Nephron progenitor cell (in vitro differentiated cells): ENCODE measurements at regions not wholly inside any gene's neighbourhood (a gene's known extent, or its start where the extent isn't known, plus 50 kb on each side); places are given as distances from the start of the nearest gene placed in this dataset.

ENCODE experiments used
- DNase-seq: peaks from one replicate; pipeline ENCODE4 v3.0.0; 2021
- H3K27ac Mint-ChIP-seq: 2 replicates; pipeline ENCODE4 v1.8.0; 2021; ENCODE audit warnings: mild to moderate bottlenecking, moderate library complexity, mixed read lengths
- H3K27me3 Mint-ChIP-seq: 2 replicates; pipeline ENCODE4 v1.8.0; 2021; ENCODE audit warnings: mild to moderate bottlenecking, low read depth, mixed read lengths; ENCODE audit not compliant: poor library complexity
- H3K36me3 Mint-ChIP-seq: 2 replicates; pipeline ENCODE4 v1.8.0; 2021; ENCODE audit warnings: low read depth, mixed read lengths
- H3K4me1 Mint-ChIP-seq: 2 replicates; pipeline ENCODE4 v1.8.0; 2021; ENCODE audit warnings: mixed read lengths
- H3K4me3 Mint-ChIP-seq: 2 replicates; pipeline ENCODE4 v1.8.0; 2021; ENCODE audit warnings: mild to moderate bottlenecking, moderate library complexity, mixed read lengths
- H3K9me3 Mint-ChIP-seq: 2 replicates; pipeline ENCODE4 v1.8.0; 2021; ENCODE audit warnings: mild to moderate bottlenecking, moderate library complexity, mixed read lengths
- CTCF ChIP-seq: fragments of 200-600 bp; sonication (generic); IDR thresholded peaks from 2 replicates; pipeline ENCODE4 v1.5.0; 2021; ENCODE audit warnings: antibody characterized with exemption

- no peak overlapping the region for H3K27ac Mint-ChIP-seq
- no peaks in the 10 kb centered on the region for H3K27me3 Mint-ChIP-seq
- peaks cover 20% of the 10 kb centered on the region for H3K9me3 Mint-ChIP-seq
- DNase-seq, result no peak
- no peak overlapping the region for H3K4me3 Mint-ChIP-seq
- H3K36me3 Mint-ChIP-seq, result no peaks in the 10 kb centered on the region
- H3K4me1 Mint-ChIP-seq, result no peaks in the 10 kb centered on the region
- TF ChIP-seq CTCF, result no peak
Observed at GRCh38 chr3:75129101-75129500, 514.6 kb upstream of the CNTN3 start.

- Mint-ChIP-seq H3K4me3 (no peak overlapping the region), H3K9me3 (peaks cover 21% of the 10 kb centered on the region), H3K36me3 (no peaks in the 10 kb centered on the region), H3K27me3 (no peaks in the 10 kb centered on the region), H3K4me1 (no peaks in the 10 kb centered on the region), H3K27ac (no peak overlapping the region)
- TF ChIP-seq CTCF, result no peak
- no peak for DNase-seq
Observed at GRCh38 chr3:75136100-75136897, 521.8 kb upstream of the CNTN3 start.

GRCh38 chr3:75138345-75138744 lies 523.9 kb upstream of the CNTN3 start:
- peaks cover 21% of the 10 kb centered on the region for H3K9me3 Mint-ChIP-seq
- H3K4me3 Mint-ChIP-seq, result no peak overlapping the region

GRCh38 chr3:75140904-75141615 lies 523.1 kb upstream of the FRG2C start:
- H3K27me3 Mint-ChIP-seq, result no peaks in the 10 kb centered on the region
- peaks cover 14% of the 10 kb centered on the region for H3K9me3 Mint-ChIP-seq
- H3K4me1 Mint-ChIP-seq, result no peaks in the 10 kb centered on the region
- no peak for DNase-seq
- no peak overlapping the region for H3K4me3 Mint-ChIP-seq
- H3K27ac Mint-ChIP-seq, result no peak overlapping the region
- no peak for TF ChIP-seq CTCF
- H3K36me3 Mint-ChIP-seq, result no peaks in the 10 kb centered on the region

More at GRCh38 chr3:75138345-75138744, 523.9 kb upstream of the CNTN3 start:
- no peaks in the 10 kb centered on the region for H3K4me1 Mint-ChIP-seq
- H3K27me3 Mint-ChIP-seq, result no peaks in the 10 kb centered on the region
- no peak for TF ChIP-seq CTCF
- no peak overlapping the region for H3K27ac Mint-ChIP-seq
- H3K36me3 Mint-ChIP-seq, result no peaks in the 10 kb centered on the region
- no peak for DNase-seq

GRCh38 chr3:75144406-75144805 lies 519.7 kb upstream of the FRG2C start:
- no peaks in the 10 kb centered on the region for H3K4me1 Mint-ChIP-seq
- TF ChIP-seq CTCF, result no peak
- H3K4me3 Mint-ChIP-seq, result no peak overlapping the region
- H3K27me3 Mint-ChIP-seq, result no peaks in the 10 kb centered on the region
- no peak overlapping the region for H3K27ac Mint-ChIP-seq
- DNase-seq, result no peak
- peaks cover 4% of the 10 kb centered on the region for H3K9me3 Mint-ChIP-seq
- no peaks in the 10 kb centered on the region for H3K36me3 Mint-ChIP-seq
